Heart right ventricle (tissue), 16 donors: ENCODE measurements at regions not wholly inside any gene's neighbourhood (a gene's known extent, or its start where the extent isn't known, plus 50 kb on each side); places are given as distances from the start of the nearest gene placed in this dataset.

Experiments used
- ATAC-seq, 8 donors: fragments of 200-7000 bp; cut with Tn5 transposase; one replicate each; pipeline ENCODE4 v1.9.1; 2020; ENCODE audit warnings: mild to moderate bottlenecking in 8 of 8, moderate library complexity in 8 of 8, moderate number of reproducible peaks in 1 of 8
- DNase-seq, 2 donors: peaks; one replicate each; pipeline ENCODE4 v3.0.0-alpha.2; 2020
- H3K27ac ChIP-seq, 10 donors: fragments of 200-600 bp; sonication (generic) in 2 of 10; one replicate each; pipeline versions ENCODE4 v1.5.0 to v1.8.0; 2020 to 2022; ENCODE audit warnings: mild to moderate bottlenecking in 3 of 10
- H3K27me3 ChIP-seq, 7 donors: fragments of 200-600 bp; one replicate each; pipeline ENCODE4 v1.8.0; 2021 to 2022; ENCODE audit warnings: mild to moderate bottlenecking in 2 of 7
- H3K36me3 ChIP-seq, 9 donors: fragments of 200-600 bp; sonication (generic) in 1 of 9; one replicate each; pipeline versions ENCODE4 v1.5.0 to v1.8.0; 2020 to 2022; ENCODE audit warnings: mild to moderate bottlenecking in 2 of 9
- H3K4me1 ChIP-seq, 9 donors: fragments of 200-600 bp; sonication (generic) in 1 of 9; one replicate each; pipeline versions ENCODE4 v1.5.0 to v1.8.0; 2020 to 2022; ENCODE audit warnings: mild to moderate bottlenecking in 4 of 9
- H3K4me3 ChIP-seq, 10 donors: fragments of 200-600 bp; sonication (generic) in 2 of 10; one replicate each; pipeline versions ENCODE4 v1.5.0 to v1.8.0; 2020 to 2022; ENCODE audit warnings: mild to moderate bottlenecking in 7 of 10, moderate library complexity in 2 of 10
- H3K9me3 ChIP-seq, 11 donors: fragments of 200-600 bp in 10 of 11; sonication (generic) in 2 of 11; one replicate each; pipeline versions ENCODE4 v1.5.0 to v1.8.0; 2013 to 2022; ENCODE audit warnings: mild to moderate bottlenecking in 2 of 11, control low read depth in 1 of 11, moderate library complexity in 1 of 11
- WGBS, 2 donors: extraction: QIAGEN DNeasy Blood & Tissue Kit; methylation state at CpG; one replicate each; pipeline ENCODE4 v1.1.7; 2013; ENCODE audit warnings: inconsistent platforms in 1 of 2; 5-methylcytosine and 5-hydroxymethylcytosine counted together
- intact Hi-C, 10 donors: fragments of 100-400 bp; cut with DNase I; formaldehyde crosslinking; loops; one replicate each; pipeline versions ENCODE4 v1.11.1 to v1.14.2; 2022
- TF ChIP-seq, protein P1 (sequence below), 9 donors: fragments of 200-600 bp; sonication (generic) in 2 of 9; IDR thresholded peaks; one replicate each; pipeline versions ENCODE4 v1.5.0 to v1.8.0; 2021 to 2022; ENCODE audit warnings: antibody characterized with exemption in 9 of 9, mild to moderate bottlenecking in 5 of 9, moderate library complexity in 1 of 9
- donor health status: Arrhythmogenic right ventricular cardiomyopathy.
- donor health status: ischemic (EF 13 %, LVEDD 7.1; RV severe dilation, severe dysfunction).
- donor health status: healthy with polysubstance abuse.
- donor health status: DM: no; HTN: yes; CAD: no.
- donor health status: DM: no; HTN: no; CAD: no.
- donor health status: ischemic (EF 25% LVEDD 6.9; RV normal size, moderate dysfunction).
- donor health status: ischemic (EF 25% LVEDD 5.7; RV mildly dilated, moderate dysfunction).
- donor health status: healthy.
- donor health status: DM: yes; HTN: yes; CAD: no.
- donor health status: Ischemic cardiomyopathy.
- donor health status: ischemic (EF 35%, LVEDD 5.7; RV mildly dilated, moderate dysfunction).
- donor health status: nonischemic (EF 11% LVEDD 7.7; RV severe dilation, severe dysfunction).
- donor health status: DM: yes; HTN: yes; CAD: no.
- donor health status: PGD.
- donor health status: ischemic (EF 29% LVEDD 5.4; RV normal size, mild dysfunction).
- donor health status: nonischemic (EF 23%, LVEDD 6.1; RV moderate dilation, normal function).

DNA sequence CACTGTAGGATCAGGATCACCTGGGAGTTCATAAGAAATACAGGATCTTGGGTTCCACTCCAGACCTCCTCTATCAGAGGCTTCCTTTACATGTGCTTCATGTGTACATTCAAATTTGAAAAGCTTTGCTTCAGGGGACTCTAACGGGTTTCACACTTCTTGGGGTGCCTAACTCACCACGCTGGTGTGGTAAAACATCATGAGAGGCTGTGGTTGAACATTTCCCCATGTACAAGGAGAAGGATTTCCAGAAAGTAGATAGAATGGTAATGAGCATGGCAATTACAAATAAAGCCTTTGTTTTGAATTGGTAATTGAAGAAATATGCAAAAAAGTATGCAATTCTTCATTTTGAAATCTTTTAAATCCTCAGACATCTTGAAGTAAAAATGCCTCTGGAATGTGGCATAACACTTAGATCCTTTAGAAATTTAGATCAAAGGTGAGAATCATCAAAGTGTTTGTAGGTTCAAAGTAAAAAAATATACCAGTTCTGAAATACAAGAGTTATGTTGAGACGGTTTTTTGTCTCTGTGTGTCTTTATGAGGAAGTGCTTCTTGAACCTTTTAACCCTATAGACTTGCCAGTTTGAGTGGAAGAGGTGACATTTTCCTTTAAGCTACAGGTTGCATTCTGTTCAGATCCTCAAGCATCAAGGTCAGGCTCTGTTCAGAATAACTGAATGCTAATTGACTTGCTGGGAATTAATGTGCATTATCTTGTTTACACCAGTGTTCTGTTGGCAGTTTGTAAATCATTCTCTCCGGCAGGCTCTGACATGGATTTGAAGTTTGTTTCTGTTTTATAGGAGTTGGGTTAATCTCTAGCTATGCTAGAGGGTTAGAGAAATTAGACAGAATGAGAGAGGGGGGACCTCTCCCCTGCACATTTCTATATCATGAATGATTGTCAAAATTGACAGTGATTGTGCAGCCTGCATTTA is 415.3 kb downstream of the MAN2A1 start:
- no peak for DNase-seq
- H3K4me3 ChIP-seq = no peak overlapping the region
- no peaks in the 10 kb centered on the region for H3K36me3 ChIP-seq
- no peaks in the 10 kb centered on the region for H3K9me3 ChIP-seq
- H3K4me1 ChIP-seq = peaks cover 0 to 5% (median 0%) of the 10 kb centered on the region in 9 donors
- H3K27me3 ChIP-seq = peaks cover 0 to 29% (median 7%) of the 10 kb centered on the region in 7 donors
- TF ChIP-seq, protein P1, sequence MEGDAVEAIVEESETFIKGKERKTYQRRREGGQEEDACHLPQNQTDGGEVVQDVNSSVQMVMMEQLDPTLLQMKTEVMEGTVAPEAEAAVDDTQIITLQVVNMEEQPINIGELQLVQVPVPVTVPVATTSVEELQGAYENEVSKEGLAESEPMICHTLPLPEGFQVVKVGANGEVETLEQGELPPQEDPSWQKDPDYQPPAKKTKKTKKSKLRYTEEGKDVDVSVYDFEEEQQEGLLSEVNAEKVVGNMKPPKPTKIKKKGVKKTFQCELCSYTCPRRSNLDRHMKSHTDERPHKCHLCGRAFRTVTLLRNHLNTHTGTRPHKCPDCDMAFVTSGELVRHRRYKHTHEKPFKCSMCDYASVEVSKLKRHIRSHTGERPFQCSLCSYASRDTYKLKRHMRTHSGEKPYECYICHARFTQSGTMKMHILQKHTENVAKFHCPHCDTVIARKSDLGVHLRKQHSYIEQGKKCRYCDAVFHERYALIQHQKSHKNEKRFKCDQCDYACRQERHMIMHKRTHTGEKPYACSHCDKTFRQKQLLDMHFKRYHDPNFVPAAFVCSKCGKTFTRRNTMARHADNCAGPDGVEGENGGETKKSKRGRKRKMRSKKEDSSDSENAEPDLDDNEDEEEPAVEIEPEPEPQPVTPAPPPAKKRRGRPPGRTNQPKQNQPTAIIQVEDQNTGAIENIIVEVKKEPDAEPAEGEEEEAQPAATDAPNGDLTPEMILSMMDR (IDR thresholded peaks at IDR 0.05) = no peak
- intact Hi-C loops = no loop called here
- 57 to 61% methylated on average over 4 of the region's 4 CpGs for WGBS, 2 donors
- ATAC-seq = no peak
- no peak overlapping the region for H3K27ac ChIP-seq

DNA sequence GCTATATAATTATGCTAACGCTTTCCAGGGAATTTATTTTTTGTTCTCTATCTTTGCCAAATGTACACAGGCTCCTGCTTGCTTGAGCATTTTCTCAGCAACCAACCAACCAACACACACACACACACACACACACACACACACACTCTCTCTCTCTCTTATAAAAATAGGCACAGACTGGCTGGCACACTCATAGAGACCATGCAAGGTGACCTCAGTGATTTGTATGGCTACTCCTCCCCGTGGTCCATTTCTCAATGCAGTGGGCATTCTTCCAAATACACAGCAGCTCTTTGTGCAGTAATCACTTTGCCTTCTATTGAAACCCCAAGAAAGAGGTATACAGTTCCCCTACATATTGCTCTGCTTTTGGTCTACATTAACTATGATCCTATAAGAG is 416.0 kb downstream of the MAN2A1 start:
- intact Hi-C loops = no loop called here
- DNase-seq = peak in 1 of 2 donors; percentile 46
- TF ChIP-seq, protein P1 (IDR thresholded peaks at IDR 0.05) = no peak
- peak; percentile 55 to 92 (median 76) for ATAC-seq
- no peaks in the 10 kb centered on the region for H3K36me3 ChIP-seq
- H3K27me3 ChIP-seq = peaks cover 0 to 28% (median 7%) of the 10 kb centered on the region in 7 donors
- no peak overlapping the region for H3K4me3 ChIP-seq
- 37 to 41% methylated on average over 2 of the region's 2 CpGs for WGBS, 2 donors
- peaks cover 0 to 5% (median 0%) of the 10 kb centered on the region in 9 donors for H3K4me1 ChIP-seq
- no peaks in the 10 kb centered on the region for H3K9me3 ChIP-seq
- H3K27ac ChIP-seq = no peak overlapping the region

DNA sequence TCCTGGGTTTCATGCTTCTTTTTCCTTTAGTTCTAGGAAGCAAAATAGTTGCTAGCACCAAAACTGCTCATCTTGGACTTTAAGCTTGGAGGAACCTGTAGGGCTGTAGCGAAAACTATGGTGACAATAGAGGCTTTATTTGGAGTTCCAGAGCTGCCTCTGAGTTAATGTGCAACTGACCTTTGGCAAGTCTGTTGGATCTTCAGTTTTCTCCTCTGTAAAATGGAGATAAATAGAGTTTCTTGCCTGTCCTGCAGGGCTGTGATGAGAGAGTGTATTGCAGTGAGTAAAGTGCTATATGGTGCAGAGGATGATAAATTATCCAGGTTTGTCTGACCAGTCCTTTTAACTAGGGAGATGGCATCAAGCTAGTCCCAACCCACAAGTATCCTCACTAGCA is 417.0 kb downstream of the MAN2A1 start:
- no peaks in the 10 kb centered on the region for H3K9me3 ChIP-seq
- peaks cover 0 to 19% (median 7%) of the 10 kb centered on the region in 7 donors for H3K27me3 ChIP-seq
- intact Hi-C loops = no loop called here
- H3K4me3 ChIP-seq = no peak overlapping the region
- ATAC-seq (no peak), DNase-seq (no peak)
- WGBS, 2 donors = 85 to 90% methylated on average over 1 of the region's 1 CpG
- TF ChIP-seq, protein P1 (IDR thresholded peaks at IDR 0.05) = no peak
- H3K36me3 ChIP-seq = no peaks in the 10 kb centered on the region
- no peak overlapping the region for H3K27ac ChIP-seq
- H3K4me1 ChIP-seq = peaks cover 0 to 5% (median 0%) of the 10 kb centered on the region in 9 donors

DNA sequence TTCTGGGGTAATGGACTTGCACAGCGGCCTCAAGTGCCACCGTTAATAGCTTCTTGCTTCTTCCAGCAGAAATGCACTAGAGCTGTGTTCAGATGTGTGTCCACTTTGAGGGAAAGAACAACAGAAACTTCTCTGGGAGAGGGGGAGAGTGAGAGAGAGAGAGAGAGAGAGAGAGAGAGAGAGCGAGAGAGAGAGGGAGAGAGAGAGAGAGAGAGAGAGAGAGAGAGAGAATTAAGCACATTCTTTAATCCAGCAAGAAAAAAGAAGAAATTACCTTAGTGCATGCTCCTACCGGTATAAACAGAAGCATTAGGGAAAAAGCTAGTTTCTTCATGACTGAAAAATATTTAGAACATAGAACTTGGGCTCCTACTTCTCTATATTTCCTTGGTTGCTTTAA is 418.8 kb downstream of the MAN2A1 start:
- no peaks in the 10 kb centered on the region for H3K36me3 ChIP-seq
- peaks cover 0 to 5% (median 0%) of the 10 kb centered on the region in 9 donors for H3K4me1 ChIP-seq
- no peaks in the 10 kb centered on the region for H3K9me3 ChIP-seq
- no peak for DNase-seq
- no peak overlapping the region for H3K27ac ChIP-seq
- ATAC-seq = no peak
- H3K4me3 ChIP-seq = no peak overlapping the region
- TF ChIP-seq, protein P1 (IDR thresholded peaks at IDR 0.05) = no peak
- peaks cover 0 to 17% (median 2%) of the 10 kb centered on the region in 7 donors for H3K27me3 ChIP-seq
- intact Hi-C loops = no loop called here
- 56 to 58% methylated on average over 3 to 4 of the region's 4 CpGs for WGBS, 2 donors
